Panc1 (cell line): ENCODE measurements at regions not wholly inside any gene's neighbourhood (a gene's known extent, or its start where the extent isn't known, plus 50 kb on each side); places are given as distances from the start of the nearest gene placed in this dataset.

Experiments
- ATAC-seq: fragments of 200-7000 bp; cut with Tn5 transposase; 2 replicates; pipeline ENCODE4 v1.9.1; 2020; ENCODE audit warnings: mild to moderate bottlenecking, moderate library complexity
- BruUV-seq: library from RNA; stranded (reverse); fragments of 400-500 nt; replicated peaks from 2 replicates; lab custom pipeline; 2021; lab: Mats Ljungman, UMichigan
- CTCF ChIA-PET: fragments of 300-600 bp; sonication (Branson Sonifier 250); formaldehyde crosslinking; loops from one replicate; lab custom pipeline; 2022; ENCODE audit warnings: antibody characterized with exemption; lab: Charles Lee
- POLR2A ChIA-PET: fragments of 300-600 bp; sonication (Branson Sonifier 250); formaldehyde crosslinking; loops from one replicate; lab custom pipeline; 2022; ENCODE audit warnings: antibody characterized with exemption; lab: Charles Lee
- DNase-seq: peaks from one replicate; pipeline ENCODE4 v3.0.0-alpha.2; 2010; ENCODE audit warnings: low read depth, low spot score
- H3K27ac ChIP-seq: 2 replicates; pipeline ENCODE4 v1.5.1; 2011; ENCODE audit warnings: mild to moderate bottlenecking, low read length, inconsistent platforms
- H3K27me3 ChIP-seq: fragments of 200-500 bp; sonication (Bioruptor generic); 2 replicates; pipeline ENCODE4 v1.6.0; 2014; ENCODE audit warnings: low read length, inconsistent platforms; ENCODE audit not compliant: control insufficient read depth, insufficient read depth
- H3K36me3 ChIP-seq: fragments of 200-500 bp; sonication (Bioruptor generic); 2 replicates; pipeline ENCODE4 v1.5.1; 2014; ENCODE audit warnings: inconsistent platforms, mild to moderate bottlenecking, low read length, moderate library complexity; ENCODE audit not compliant: control insufficient read depth, insufficient read depth
- H3K4me1 ChIP-seq: 2 replicates; pipeline ENCODE4 v1.5.1; 2011; ENCODE audit warnings: inconsistent platforms, mild to moderate bottlenecking, low read length, moderate library complexity; ENCODE audit not compliant: control insufficient read depth, insufficient read depth
- H3K4me3 ChIP-seq, 2 experiments: 2 replicates each; pipeline ENCODE4 v1.5.1; 2011 to 2012; ENCODE audit warnings: low read depth in 2 of 2, low read length in 2 of 2, mild to moderate bottlenecking in 2 of 2, inconsistent platforms in 1 of 2, moderate library complexity in 1 of 2
- H3K9me3 ChIP-seq: fragments of 200-500 bp; sonication (Bioruptor generic); 2 replicates; pipeline ENCODE4 v1.5.1; 2014; ENCODE audit warnings: low read depth, mild to moderate bottlenecking, inconsistent platforms, low read length, moderate library complexity; ENCODE audit not compliant: control insufficient read depth, insufficient read depth
- POLR2AphosphoS5 ChIP-seq: IDR thresholded peaks from 2 replicates; pipeline ENCODE4 v1.6.1; 2012; ENCODE audit warnings: mild to moderate bottlenecking, low read depth, low read length, moderate library complexity
- SIN3A ChIP-seq: IDR thresholded peaks from 2 replicates; pipeline ENCODE4 v1.6.1; 2012; ENCODE audit warnings: low read depth, mild to moderate bottlenecking, low read length, moderate library complexity, borderline replicate concordance; ENCODE audit not compliant: insufficient read depth
- TCF7L2 ChIP-seq: IDR thresholded peaks from 2 replicates; pipeline ENCODE4 v1.6.1; 2011; ENCODE audit warnings: mild to moderate bottlenecking, low read depth, low read length, inconsistent platforms
- in situ Hi-C: cut with HindIII; loops from 2 replicates; pipeline ENCODE4 v1.10.0; 2016; ENCODE audit warnings: low sequenced_read_pairs, low pct_unique_long_range_greater_than_20kb
- intact Hi-C: fragments of 100-400 bp; cut with micrococcal nuclease; formaldehyde crosslinking; loops from one replicate; pipeline ENCODE4 v1.10.0; 2022; ENCODE audit not compliant: unreplicated experiment
- TF ChIP-seq, protein P1 (sequence below), 2 experiments: IDR thresholded peaks; 2 replicates each; pipeline ENCODE4 v1.6.1; 2011 to 2012; ENCODE audit warnings: low read depth in 2 of 2, control low read depth in 1 of 2, low read length in 1 of 2, mild to moderate bottlenecking in 1 of 2, moderate library complexity in 1 of 2; ENCODE audit not compliant: insufficient read depth in 1 of 2
- TF ChIP-seq, protein P2 (sequence below): fragments of 450-650 bp; IDR thresholded peaks from 2 replicates; pipeline ENCODE4 v1.5.1; 2017; ENCODE audit warnings: mild to moderate bottlenecking

DNA sequence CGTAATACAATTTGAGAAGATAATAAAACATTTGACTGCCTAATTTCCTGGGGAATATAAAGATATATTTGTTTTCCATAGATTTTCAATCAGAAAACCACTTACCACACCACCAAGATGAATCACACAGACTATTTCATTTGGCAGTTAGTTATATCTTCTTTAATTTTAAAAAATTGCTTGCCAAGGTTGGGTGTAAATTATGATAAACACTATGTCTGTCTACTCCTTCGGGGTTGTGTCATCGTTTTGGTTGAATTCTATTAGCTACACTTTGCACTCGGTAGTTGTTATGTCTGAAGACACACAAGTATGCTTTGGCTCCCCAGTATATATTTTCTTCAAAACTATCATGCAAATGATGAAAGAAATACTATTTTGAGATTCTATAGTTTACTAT lies 594.8 kb upstream of the SEMA3D start:
- intact Hi-C loops (no loop called here), in situ Hi-C loops (no loop called here)
- BruUV-seq: no TSS peak
- POLR2A ChIA-PET: no interaction called here
- Histone ChIP-seq H3K36me3 (no peaks in the 10 kb centered on the region), H3K9me3 (no peaks in the 10 kb centered on the region), H3K27ac (no peak overlapping the region), H3K4me3 (no peak overlapping the region), H3K27me3 (no peaks in the 10 kb centered on the region), H3K4me1 (no peaks in the 10 kb centered on the region)
- TF ChIP-seq, protein P1, sequence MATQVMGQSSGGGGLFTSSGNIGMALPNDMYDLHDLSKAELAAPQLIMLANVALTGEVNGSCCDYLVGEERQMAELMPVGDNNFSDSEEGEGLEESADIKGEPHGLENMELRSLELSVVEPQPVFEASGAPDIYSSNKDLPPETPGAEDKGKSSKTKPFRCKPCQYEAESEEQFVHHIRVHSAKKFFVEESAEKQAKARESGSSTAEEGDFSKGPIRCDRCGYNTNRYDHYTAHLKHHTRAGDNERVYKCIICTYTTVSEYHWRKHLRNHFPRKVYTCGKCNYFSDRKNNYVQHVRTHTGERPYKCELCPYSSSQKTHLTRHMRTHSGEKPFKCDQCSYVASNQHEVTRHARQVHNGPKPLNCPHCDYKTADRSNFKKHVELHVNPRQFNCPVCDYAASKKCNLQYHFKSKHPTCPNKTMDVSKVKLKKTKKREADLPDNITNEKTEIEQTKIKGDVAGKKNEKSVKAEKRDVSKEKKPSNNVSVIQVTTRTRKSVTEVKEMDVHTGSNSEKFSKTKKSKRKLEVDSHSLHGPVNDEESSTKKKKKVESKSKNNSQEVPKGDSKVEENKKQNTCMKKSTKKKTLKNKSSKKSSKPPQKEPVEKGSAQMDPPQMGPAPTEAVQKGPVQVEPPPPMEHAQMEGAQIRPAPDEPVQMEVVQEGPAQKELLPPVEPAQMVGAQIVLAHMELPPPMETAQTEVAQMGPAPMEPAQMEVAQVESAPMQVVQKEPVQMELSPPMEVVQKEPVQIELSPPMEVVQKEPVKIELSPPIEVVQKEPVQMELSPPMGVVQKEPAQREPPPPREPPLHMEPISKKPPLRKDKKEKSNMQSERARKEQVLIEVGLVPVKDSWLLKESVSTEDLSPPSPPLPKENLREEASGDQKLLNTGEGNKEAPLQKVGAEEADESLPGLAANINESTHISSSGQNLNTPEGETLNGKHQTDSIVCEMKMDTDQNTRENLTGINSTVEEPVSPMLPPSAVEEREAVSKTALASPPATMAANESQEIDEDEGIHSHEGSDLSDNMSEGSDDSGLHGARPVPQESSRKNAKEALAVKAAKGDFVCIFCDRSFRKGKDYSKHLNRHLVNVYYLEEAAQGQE (IDR thresholded peaks at IDR 0.05; ENCODE audit: insufficient read depth in 1 of 2, low read depth in 2 of 2, low read length in 1 of 2): no peak
- TF ChIP-seq, protein P2, sequence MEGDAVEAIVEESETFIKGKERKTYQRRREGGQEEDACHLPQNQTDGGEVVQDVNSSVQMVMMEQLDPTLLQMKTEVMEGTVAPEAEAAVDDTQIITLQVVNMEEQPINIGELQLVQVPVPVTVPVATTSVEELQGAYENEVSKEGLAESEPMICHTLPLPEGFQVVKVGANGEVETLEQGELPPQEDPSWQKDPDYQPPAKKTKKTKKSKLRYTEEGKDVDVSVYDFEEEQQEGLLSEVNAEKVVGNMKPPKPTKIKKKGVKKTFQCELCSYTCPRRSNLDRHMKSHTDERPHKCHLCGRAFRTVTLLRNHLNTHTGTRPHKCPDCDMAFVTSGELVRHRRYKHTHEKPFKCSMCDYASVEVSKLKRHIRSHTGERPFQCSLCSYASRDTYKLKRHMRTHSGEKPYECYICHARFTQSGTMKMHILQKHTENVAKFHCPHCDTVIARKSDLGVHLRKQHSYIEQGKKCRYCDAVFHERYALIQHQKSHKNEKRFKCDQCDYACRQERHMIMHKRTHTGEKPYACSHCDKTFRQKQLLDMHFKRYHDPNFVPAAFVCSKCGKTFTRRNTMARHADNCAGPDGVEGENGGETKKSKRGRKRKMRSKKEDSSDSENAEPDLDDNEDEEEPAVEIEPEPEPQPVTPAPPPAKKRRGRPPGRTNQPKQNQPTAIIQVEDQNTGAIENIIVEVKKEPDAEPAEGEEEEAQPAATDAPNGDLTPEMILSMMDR: no peak
- TF ChIP-seq TCF7L2 (no peak), SIN3A (no peak), POLR2AphosphoS5 (no peak)
- ATAC-seq (no peak), DNase-seq (no peak)
- CTCF ChIA-PET: no interaction called here

DNA sequence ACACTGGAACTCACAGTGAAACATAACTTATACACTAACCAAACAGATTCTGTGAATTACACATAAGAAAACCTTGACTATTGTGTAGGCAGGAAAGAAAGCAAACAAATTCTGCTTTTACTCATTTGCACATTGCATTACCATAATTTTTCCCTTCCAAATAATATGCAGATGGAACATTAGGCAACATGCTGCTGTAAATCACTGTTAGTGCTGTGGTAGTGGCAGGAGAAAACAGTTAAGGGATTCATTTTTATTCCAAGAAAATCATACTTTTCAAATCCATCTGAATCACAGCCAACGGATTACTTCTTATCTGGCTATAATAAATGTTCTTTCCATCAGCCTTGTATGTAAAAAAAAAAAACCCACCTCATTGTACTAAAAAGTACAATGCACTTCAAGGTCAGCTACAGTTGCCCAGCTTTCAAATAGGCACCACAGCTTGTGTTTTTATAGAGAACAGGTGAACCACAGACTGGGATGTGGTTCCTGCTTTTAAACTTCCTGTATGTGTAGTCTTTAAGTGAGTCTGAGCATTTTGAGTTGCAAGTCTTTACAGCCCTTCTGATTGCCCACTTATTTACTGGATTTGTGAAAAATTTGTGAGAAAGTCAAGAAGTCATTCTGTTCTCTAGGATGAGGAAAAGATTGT lies 590.0 kb upstream of the SEMA3D start:
- TF ChIP-seq, protein P1 (IDR thresholded peaks at IDR 0.05; ENCODE audit: insufficient read depth in 1 of 2, low read depth in 2 of 2, low read length in 1 of 2): no peak
- TF ChIP-seq POLR2AphosphoS5 (no peak), SIN3A (no peak), TCF7L2 (no peak)
- TF ChIP-seq, protein P2: no peak
- ChIA-PET CTCF (no interaction called here), POLR2A (no interaction called here)
- Histone ChIP-seq H3K4me1 (no peaks in the 10 kb centered on the region), H3K4me3 (no peak overlapping the region), H3K9me3 (no peaks in the 10 kb centered on the region), H3K27ac (no peak overlapping the region), H3K36me3 (no peaks in the 10 kb centered on the region), H3K27me3 (no peaks in the 10 kb centered on the region)
- DNase-seq (no peak), ATAC-seq (no peak)
- no TSS peak for BruUV-seq
- in situ Hi-C loops: no loop called here
- intact Hi-C loops: no loop called here
